AG09319 (cell line): ENCODE measurements at regions not wholly inside any gene's neighbourhood (a gene's known extent, or its start where the extent isn't known, plus 50 kb on each side); places are given as distances from the start of the nearest gene placed in this dataset.

Source experiments
- DNase-seq: peaks from one replicate; pipeline ENCODE4 v3.0.0-alpha.2; 2010; ENCODE audit warnings: low read depth; ENCODE audit errors: extremely low read depth
- TF ChIP-seq, protein P1 (sequence below): IDR thresholded peaks from 2 replicates; pipeline ENCODE4 v1.5.1; 2011; ENCODE audit warnings: low read depth, mild to moderate bottlenecking, inconsistent platforms, low read length, moderate library complexity

DNA sequence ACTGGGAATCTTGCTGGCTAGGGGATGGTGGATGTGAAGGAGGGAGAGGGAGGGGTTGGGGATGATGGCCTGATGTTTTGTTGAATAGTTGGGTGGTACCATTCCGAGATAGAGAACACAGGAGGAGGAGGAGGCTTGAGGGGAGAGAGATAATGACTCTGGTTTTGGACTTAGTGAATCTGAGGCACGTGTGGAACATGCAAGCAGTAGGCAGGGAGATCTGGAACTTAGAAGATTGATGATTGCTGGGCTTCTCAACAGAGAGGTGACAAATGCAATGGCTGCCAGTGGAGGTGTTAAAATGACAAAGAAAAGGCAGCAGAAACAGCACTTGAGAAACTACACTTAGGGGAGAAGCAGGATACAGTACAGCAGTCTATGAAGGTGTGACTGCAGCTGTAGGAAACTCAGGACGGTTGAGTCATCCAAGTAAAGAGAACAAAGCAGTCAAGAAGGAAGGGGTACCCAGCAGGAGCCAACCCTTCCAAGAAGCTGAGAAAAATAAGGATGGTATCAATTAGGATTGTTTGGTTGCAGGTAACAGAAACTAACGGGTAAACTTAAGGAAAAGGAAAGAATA, 186.8 kb upstream of the FOXN2 start:
- TF ChIP-seq, protein P1, sequence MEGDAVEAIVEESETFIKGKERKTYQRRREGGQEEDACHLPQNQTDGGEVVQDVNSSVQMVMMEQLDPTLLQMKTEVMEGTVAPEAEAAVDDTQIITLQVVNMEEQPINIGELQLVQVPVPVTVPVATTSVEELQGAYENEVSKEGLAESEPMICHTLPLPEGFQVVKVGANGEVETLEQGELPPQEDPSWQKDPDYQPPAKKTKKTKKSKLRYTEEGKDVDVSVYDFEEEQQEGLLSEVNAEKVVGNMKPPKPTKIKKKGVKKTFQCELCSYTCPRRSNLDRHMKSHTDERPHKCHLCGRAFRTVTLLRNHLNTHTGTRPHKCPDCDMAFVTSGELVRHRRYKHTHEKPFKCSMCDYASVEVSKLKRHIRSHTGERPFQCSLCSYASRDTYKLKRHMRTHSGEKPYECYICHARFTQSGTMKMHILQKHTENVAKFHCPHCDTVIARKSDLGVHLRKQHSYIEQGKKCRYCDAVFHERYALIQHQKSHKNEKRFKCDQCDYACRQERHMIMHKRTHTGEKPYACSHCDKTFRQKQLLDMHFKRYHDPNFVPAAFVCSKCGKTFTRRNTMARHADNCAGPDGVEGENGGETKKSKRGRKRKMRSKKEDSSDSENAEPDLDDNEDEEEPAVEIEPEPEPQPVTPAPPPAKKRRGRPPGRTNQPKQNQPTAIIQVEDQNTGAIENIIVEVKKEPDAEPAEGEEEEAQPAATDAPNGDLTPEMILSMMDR, result no peak
- DNase-seq, result no peak

DNA sequence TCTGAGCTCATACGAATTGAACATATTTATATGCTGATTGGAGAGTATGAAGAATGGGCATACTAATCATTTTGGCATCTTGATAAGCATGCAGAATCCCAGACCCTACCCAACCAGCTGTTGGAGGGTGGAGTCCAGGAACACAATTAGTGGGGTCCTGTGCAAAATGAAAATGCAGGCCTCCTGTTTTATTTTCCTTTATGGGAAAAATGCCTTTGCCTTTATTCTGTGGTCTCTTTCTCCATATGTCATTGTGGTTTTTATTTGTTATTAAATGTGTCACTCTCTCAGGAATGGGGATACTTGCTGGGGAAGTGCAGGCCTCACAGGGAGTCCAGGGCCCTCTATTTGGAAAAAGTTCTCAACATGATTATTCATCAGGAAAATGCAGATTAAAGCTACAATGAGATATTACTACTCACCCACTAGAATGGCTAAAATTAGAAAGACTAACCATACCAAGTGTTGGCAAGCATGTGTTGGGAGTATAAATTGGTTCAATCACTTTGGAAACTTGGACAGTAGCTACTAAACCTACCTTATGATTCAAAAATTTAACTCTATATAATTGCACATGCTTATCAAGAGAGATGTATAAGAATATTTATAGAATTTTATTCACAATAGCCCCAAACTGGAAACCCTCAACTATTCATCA, 185.1 kb upstream of the FOXN2 start:
- DNase-seq, result no peak
- TF ChIP-seq, protein P1, result no peak

DNA sequence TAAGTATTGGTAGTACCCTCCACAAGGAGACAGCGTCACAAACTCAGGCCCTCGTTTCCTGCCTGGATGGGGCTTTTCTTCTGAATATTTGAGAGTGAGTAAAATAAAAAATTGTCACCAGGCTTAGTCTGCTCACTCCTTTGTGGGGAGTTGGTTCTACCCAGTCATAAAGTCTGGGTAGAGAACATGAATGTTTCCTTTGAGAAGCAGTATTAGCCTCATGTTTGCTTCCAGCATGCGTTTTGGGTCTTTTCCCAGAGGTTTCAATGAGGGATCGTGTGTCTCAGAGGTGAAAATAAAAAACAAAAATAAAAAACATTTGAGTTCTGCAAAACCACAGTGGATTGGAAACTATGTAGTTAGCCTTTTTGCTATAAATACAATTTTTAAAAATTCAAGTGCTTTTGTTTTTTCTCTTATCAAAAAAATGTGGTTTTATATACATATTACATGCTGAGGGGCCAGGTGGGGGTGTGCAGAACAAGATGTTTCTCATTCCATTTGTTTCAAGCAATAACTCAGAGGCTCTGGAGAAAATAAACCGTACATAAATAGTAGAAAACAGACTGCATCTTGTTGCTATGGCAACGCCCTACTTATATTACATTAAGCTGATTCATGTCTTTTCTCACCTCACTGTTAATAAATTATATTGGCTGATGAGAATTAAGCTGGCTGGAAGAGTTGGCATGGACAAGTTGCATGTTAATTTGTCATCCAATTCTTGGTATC, 182.8 kb upstream of the FOXN2 start:
- DNase-seq, result peak; percentile 2
- TF ChIP-seq, protein P1, result no peak

DNA sequence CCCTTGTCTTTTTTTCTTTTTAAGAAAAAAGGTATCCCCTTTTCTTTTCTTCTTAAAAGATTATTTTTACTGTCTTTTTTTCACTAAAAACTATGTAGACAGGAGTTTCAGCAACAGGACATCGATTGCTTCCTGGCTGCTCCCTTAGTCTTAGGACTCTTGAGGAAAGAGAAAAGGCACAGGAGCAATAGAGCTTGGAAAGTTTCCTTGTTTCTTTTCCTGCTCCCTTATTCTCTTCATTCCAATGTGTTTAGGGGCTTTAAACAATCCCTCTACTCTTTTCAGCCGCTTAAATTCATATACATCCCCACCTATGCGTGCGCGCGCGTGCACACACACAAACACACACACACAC, 182.2 kb upstream of the FOXN2 start:
- TF ChIP-seq, protein P1, result no peak
- DNase-seq, result no peak

DNA sequence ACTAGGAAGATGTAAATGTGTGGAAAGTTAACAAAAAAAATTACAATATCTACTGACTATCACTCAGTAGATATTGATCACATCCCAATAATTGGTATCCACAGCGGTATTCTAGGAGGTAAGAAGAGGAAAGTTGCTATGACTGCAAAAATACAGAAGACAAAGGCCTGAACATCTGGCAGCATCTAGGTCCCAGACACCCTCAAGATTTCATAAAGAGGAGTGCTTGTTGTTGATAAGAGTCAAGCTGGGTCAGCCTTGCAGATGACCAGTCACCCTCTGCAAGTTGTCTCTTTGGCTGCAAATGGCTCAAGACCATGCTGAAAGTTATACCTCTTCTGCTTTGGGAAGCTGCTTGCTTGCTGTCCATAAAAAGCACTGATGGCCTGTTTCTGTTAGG, 179.8 kb upstream of the FOXN2 start:
- no peak for DNase-seq
- TF ChIP-seq, protein P1, result no peak

DNA sequence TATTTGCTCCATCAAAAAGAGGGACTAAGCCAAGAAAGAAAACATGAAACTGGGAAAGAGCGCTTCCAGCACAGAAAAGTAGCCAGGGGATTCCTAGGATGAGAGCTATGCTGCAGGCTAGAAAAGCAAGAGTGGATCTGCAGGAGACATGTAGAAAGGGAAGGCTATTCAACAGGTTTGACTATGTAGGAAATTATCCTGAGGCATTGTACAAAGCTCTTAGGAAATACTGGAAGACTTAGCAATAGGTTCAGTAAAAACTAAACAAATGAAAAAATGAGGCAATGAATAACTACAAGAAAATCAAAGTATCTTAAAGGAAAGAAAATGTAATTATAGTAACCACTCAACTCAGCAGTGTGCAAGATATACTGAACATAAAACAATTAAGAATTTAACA, 178.7 kb upstream of the FOXN2 start:
- DNase-seq, result no peak

More for the DNA sequence above, 178.7 kb upstream of the FOXN2 start:
- TF ChIP-seq, protein P1, result no peak
